H1 (cell line): ENCODE measurements at regions not wholly inside any gene's neighbourhood (a gene's known extent, or its start where the extent isn't known, plus 50 kb on each side); places are given as distances from the start of the nearest gene placed in this dataset.

Experiments
- GABPA ChIP-seq: IDR thresholded peaks from 2 replicates; pipeline ENCODE4 v1.6.1; 2011; ENCODE audit warnings: mild to moderate bottlenecking, low read length, moderate library complexity, borderline replicate concordance; ENCODE audit not compliant: insufficient read depth
- RAD21 ChIP-seq, 2 experiments: IDR thresholded peaks in 1 of 2; conservative IDR thresholded peaks in 1 of 2; 2 replicates each; pipeline ENCODE4 v1.6.1; 2011; ENCODE audit warnings: low read depth in 2 of 2, low read length in 2 of 2, improper control_type of control experiment in 1 of 2, inconsistent platforms in 1 of 2, mild to moderate bottlenecking in 1 of 2, moderate library complexity in 1 of 2
- SP1 ChIP-seq: IDR thresholded peaks from 2 replicates; pipeline ENCODE4 v1.6.1; 2011; ENCODE audit warnings: low read depth, low read length
- SP2 ChIP-seq: IDR thresholded peaks from 2 replicates; pipeline ENCODE4 v1.6.1; 2012; ENCODE audit warnings: mild to moderate bottlenecking, low read length, inconsistent platforms
- TF ChIP-seq, protein P1 (sequence below): fragments of 300-600 bp; sonication (generic); IDR thresholded peaks from 2 replicates; pipeline ENCODE4 v1.7.1; 2012; ENCODE audit warnings: low read length, moderate library complexity, mild to moderate bottlenecking, inconsistent platforms; ENCODE audit not compliant: insufficient replicate concordance

GRCh38 chr18:78271790-78272189 is 707.8 kb upstream of the SALL3 start (continued):
- TF ChIP-seq, protein P1, sequence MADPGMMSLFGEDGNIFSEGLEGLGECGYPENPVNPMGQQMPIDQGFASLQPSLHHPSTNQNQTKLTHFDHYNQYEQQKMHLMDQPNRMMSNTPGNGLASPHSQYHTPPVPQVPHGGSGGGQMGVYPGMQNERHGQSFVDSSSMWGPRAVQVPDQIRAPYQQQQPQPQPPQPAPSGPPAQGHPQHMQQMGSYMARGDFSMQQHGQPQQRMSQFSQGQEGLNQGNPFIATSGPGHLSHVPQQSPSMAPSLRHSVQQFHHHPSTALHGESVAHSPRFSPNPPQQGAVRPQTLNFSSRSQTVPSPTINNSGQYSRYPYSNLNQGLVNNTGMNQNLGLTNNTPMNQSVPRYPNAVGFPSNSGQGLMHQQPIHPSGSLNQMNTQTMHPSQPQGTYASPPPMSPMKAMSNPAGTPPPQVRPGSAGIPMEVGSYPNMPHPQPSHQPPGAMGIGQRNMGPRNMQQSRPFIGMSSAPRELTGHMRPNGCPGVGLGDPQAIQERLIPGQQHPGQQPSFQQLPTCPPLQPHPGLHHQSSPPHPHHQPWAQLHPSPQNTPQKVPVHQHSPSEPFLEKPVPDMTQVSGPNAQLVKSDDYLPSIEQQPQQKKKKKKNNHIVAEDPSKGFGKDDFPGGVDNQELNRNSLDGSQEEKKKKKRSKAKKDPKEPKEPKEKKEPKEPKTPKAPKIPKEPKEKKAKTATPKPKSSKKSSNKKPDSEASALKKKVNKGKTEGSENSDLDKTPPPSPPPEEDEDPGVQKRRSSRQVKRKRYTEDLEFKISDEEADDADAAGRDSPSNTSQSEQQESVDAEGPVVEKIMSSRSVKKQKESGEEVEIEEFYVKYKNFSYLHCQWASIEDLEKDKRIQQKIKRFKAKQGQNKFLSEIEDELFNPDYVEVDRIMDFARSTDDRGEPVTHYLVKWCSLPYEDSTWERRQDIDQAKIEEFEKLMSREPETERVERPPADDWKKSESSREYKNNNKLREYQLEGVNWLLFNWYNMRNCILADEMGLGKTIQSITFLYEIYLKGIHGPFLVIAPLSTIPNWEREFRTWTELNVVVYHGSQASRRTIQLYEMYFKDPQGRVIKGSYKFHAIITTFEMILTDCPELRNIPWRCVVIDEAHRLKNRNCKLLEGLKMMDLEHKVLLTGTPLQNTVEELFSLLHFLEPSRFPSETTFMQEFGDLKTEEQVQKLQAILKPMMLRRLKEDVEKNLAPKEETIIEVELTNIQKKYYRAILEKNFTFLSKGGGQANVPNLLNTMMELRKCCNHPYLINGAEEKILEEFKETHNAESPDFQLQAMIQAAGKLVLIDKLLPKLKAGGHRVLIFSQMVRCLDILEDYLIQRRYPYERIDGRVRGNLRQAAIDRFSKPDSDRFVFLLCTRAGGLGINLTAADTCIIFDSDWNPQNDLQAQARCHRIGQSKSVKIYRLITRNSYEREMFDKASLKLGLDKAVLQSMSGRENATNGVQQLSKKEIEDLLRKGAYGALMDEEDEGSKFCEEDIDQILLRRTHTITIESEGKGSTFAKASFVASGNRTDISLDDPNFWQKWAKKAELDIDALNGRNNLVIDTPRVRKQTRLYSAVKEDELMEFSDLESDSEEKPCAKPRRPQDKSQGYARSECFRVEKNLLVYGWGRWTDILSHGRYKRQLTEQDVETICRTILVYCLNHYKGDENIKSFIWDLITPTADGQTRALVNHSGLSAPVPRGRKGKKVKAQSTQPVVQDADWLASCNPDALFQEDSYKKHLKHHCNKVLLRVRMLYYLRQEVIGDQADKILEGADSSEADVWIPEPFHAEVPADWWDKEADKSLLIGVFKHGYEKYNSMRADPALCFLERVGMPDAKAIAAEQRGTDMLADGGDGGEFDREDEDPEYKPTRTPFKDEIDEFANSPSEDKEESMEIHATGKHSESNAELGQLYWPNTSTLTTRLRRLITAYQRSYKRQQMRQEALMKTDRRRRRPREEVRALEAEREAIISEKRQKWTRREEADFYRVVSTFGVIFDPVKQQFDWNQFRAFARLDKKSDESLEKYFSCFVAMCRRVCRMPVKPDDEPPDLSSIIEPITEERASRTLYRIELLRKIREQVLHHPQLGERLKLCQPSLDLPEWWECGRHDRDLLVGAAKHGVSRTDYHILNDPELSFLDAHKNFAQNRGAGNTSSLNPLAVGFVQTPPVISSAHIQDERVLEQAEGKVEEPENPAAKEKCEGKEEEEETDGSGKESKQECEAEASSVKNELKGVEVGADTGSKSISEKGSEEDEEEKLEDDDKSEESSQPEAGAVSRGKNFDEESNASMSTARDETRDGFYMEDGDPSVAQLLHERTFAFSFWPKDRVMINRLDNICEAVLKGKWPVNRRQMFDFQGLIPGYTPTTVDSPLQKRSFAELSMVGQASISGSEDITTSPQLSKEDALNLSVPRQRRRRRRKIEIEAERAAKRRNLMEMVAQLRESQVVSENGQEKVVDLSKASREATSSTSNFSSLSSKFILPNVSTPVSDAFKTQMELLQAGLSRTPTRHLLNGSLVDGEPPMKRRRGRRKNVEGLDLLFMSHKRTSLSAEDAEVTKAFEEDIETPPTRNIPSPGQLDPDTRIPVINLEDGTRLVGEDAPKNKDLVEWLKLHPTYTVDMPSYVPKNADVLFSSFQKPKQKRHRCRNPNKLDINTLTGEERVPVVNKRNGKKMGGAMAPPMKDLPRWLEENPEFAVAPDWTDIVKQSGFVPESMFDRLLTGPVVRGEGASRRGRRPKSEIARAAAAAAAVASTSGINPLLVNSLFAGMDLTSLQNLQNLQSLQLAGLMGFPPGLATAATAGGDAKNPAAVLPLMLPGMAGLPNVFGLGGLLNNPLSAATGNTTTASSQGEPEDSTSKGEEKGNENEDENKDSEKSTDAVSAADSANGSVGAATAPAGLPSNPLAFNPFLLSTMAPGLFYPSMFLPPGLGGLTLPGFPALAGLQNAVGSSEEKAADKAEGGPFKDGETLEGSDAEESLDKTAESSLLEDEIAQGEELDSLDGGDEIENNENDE = no peak
- TF ChIP-seq RAD21 (IDR thresholded peaks at IDR 0.05 in 1 of 2, conservative IDR thresholded peaks at IDR 0.05 in 1 of 2; ENCODE audit: low read depth in 2 of 2, low read length in 2 of 2) = peak; percentile 30 to 53; a peak in 3 of 4 replicates
- TF ChIP-seq SP1 = no peak
- TF ChIP-seq GABPA = no peak
- TF ChIP-seq SP2 = no peak
